ENCODE measurements at regions not wholly inside any gene's neighbourhood (a gene's known extent, or its start where the extent isn't known, plus 50 kb on each side); places are given as distances from the start of the nearest gene placed in this dataset.

DNA sequence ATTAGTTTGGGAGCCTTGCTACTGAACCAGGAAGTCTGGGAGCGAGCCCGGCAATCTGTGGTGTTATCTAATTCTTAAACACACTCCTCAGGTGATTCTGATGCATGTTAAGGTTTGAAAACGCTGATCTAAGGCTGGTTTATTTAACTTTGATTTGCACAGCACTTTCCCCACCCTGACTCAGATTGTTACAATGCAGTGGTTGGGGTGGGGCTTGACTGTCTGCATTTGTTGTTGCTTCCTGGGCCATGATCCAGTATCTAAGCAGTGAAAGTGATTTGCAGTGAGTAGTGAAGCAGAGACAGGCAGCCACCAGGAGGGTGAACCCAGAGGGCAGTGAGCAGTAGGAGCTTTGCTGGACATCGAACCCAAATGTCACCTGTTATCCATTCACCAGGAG lies 81.6 kb upstream of the ARGLU1 start:
- no peak for DNase-seq (ENCODE audit: low read depth in 1 of 2, low spot score in 1 of 2)

DNA sequence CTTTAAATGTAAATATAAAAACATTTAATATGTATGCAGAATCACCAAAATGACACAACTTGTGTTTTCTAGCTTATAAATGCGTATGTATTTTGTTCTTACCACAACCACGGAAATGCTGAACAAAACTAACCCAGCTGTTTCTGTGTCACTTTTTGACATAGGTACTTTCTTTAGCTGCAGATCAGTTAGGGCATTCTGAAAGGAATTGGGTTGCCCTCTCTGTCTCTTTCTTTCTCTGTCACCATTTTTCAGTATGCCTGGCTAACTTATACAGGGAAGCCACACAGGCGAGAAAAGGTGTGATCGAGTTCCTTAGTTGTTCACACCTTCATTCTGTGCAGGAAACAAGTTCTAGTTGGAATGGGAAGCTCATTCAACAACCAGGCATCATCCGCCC lies 72.6 kb upstream of the ARGLU1 start:
- no peak for DNase-seq (ENCODE audit: low read depth in 1 of 2, low spot score in 1 of 2)

DNA sequence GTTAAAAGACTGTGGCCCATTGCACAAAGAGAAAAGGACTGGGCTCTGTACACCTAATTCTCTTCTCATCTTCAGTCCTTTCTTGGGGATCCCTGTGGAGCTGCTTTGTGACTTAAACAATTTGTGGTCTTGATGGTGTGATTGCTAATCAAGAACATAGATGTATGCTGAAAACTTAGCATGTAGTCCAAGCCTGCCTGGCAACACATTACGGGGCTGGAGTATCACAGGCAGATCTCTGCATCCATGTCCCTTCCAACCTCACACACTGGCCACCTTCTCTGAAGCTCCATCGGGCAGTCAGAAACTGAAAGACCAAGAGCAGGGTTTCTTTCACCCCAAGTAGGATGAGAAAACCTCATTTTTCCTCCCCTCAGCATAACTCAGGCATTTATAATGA lies 69.6 kb upstream of the ARGLU1 start:
- DNase-seq (ENCODE audit: low read depth in 1 of 2, low spot score in 1 of 2), result no peak

DNA sequence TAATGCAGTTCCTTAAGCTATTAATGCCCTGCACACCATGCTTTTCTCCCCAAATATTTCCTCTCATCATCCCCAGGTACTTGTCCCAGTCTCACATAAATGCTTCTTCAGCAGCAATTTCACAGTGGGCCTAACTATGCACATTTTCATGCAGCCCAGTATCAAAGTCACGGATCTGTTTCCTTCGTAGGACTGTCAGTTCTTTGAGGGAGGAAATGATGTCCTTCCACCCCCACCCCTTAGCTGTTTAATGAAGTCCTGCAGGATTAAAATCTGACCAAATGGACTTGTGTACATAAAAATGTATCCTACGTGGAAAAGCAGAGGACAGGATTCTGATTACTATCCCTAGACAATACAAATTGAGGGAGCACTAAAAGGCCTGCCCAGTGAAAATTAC lies 68.6 kb upstream of the ARGLU1 start:
- DNase-seq (ENCODE audit: low read depth in 1 of 2, low spot score in 1 of 2), result no peak

DNA sequence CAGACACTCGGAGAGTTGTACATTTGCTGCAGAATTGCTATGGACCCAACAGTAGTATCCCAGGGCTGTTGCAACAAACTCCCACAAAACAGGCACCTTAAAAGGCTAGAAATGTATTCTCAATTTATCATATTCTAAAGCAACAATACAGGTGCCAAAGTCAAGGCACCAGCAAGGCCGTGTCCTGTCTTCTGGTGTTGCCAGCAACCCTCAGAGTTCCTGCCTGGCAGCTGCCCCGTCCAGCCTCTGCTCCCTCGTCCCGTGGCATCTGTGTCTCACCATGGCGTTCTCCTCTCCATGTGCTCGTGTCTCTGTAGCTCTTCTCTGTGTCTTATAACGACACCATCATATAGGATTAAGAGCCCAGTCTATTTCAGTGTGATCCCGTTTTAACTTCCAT lies 67.7 kb upstream of the ARGLU1 start:
- no peak for DNase-seq (ENCODE audit: low read depth in 1 of 2, low spot score in 1 of 2)

DNA sequence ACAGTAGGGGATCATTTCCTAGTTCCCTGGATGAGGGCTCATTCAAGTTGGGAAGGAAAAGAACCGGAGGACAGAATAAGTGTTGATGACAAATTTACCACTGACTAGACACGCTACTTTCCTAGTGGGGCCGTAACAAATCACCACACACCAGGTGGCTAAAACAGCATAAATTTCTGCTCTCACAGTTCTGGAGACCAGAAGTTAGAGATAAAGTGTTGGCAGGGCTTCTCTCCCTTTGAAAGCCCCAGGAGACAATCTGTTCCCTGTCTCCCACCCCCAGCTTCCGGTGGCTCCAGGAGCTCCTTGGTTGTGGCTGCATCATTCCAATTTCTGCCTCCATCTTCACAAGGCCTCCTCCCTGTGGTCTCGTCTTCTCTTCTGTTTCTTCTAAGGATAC lies 65.4 kb upstream of the ARGLU1 start:
- DNase-seq (ENCODE audit: low read depth in 1 of 2, low spot score in 1 of 2), result no peak

DNA sequence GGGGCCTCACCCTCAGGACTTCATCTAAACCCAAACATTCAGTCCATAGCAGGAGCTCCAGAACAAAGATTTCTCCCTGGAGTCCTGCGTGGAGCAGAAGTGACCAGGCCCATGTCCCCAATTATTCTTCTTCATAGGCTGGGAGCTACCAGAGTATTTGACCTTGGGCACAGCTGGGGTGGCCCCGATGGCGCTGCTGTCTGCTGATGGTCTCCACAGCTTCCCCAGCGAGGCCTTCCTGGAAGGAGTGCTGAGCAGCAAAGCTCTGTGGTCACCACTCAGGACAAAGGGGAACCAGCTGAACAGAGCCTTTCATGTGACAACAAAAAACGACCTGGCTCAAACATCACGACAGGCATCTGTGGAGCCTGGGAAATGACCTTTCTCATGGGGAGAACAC lies 62.7 kb upstream of the ARGLU1 start:
- DNase-seq (ENCODE audit: low read depth in 1 of 2, low spot score in 1 of 2), result no peak

DNA sequence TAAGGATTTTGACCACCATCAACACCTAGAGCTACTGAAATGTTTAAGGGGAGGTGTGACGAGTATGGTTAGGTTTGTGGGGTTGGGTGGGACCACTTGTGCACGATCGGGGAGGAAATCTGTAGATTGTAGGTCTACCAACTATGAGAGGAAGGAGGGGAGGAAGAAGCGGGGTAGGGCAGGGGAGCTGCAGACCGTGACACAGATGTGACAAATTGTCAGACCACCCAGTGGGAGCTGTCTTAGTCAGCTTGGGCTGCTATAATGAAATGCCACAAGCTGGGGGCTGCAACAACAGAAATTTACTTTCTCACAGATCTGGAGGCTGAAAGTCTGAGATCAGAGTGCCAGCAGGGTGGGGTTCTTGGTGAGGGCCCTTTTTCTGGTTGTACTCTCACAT lies 62.2 kb upstream of the ARGLU1 start:
- no peak for DNase-seq (ENCODE audit: low read depth in 1 of 2, low spot score in 1 of 2)

DNA sequence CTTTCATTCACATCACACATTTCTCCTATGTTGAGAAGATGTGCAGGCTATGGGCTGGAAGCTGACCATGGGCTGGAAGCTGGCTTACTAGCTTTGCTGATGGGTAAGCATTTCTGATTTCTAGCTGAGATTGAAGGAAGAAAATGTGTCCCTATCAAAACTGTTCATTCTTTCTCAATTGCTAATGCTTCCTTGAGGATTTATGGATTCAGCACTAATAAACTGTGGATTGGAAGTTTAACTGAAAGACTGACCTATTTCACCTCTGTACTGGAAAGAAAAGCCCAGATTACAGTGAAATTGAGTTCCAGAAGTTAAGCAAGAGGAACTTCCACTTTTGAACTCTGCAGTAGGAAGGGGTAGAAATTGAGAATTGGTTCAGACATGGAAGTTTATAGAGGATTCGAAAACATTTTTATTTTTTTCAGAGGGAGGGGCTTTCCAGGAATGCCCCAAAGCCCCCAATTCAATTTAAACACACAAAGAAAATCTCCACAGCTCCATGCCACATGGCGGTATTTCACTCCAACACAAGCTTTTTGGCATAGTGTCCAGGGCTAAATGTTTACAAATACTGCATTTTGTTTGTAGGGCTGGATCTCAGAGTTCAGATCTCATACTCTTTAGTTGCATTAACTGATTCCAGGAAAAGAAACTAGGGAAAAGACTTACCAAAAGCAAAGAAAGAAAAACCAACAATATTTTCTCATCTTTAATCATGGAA lies 61.2 kb upstream of the ARGLU1 start:
- DNase-seq (ENCODE audit: low read depth in 1 of 2, low spot score in 1 of 2), result no peak

DNA sequence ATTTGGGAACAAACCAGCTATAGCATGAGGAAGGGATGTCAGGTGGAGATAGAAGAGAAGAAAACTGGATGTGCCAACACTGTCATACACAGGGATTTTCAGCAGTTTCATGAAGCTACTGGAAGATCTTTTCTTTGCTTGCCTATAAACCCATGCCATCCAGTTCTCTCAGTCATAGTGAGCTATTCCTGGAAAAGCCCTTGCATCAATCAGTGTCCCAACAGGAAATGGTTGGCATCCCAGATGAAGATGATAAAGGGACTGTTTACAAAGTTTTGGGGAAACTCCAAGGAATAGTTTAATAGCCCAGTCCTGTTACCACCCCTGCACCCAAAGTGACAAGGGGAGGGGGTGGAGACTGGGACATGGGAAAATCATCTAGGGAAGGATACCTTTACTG lies 58.5 kb upstream of the ARGLU1 start:
- DNase-seq (ENCODE audit: low read depth in 1 of 2, low spot score in 1 of 2), result no peak

DNA sequence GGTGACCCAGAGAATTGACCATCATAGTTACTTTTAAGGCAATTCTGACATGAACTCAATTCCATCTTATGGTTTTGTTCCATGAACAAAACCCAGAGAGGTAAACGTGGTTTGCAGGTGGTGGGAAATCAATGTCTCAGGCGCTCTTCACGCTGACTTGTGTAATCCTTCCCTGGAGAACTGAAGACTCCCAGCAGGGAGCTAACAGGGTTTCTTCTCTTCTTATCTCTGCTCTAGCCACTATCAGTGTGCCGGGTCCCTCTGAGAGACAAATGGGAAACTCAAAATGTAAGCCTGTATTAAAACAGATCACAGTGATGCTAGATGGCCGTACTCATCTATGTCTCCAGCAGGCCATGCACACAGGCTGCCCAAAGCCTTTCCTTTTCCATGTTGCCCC lies 57.6 kb upstream of the ARGLU1 start:
- DNase-seq (ENCODE audit: low read depth in 1 of 2, low spot score in 1 of 2), result no peak

DNA sequence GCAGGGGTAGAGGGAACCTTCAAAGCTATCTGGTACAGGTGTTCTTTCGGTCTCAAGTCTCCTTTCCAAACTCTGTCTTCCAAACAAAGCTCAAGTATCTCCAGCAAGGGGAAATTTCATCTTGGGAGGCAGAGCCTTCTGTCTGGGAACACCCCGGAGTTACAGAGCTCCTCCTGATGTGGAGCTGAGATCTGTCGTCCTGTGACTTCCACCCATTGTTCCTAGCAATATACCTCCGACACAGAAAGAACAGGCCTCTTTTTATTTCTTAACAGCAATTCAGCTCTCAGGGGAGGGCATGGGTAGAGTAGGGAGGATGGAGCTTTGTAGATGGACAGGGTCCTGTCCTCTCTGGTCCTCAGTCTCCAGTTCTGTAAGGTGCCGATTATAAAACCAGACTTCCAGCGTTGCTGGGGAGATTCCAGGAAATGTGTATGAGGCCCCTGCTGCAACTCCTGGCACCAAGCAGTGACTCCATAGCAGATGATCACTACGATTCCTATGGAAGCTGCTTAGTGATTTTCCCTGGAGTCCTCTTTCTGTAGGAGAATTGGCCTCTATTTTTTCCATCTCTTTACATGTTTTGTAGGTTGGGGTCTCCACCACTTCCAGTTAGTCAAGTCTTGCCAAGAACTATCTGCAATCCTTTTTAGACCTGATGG lies 56.0 kb upstream of the ARGLU1 start:
- no peak for DNase-seq (ENCODE audit: low read depth in 1 of 2, low spot score in 1 of 2)

DNA sequence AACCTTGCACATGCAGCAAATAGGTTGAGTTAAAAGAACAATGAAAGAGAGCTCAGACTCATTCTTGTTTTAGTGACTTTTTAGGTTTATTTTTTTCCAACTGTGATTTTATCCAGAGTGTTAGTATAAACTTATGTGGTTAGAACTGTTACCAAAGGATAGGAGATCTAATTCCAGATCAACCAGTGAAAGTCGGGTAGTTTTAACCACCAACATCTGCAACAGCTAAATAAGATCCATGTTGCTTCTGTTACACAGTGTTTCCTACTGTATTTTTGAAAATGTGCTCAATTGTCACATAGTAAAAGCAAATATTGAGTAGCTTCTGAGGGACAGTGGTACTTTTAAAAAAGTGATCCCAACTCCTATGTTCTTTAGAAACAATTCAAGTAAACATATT lies 53.9 kb upstream of the ARGLU1 start:
- no peak for DNase-seq (ENCODE audit: low read depth in 1 of 2, low spot score in 1 of 2)

DNA sequence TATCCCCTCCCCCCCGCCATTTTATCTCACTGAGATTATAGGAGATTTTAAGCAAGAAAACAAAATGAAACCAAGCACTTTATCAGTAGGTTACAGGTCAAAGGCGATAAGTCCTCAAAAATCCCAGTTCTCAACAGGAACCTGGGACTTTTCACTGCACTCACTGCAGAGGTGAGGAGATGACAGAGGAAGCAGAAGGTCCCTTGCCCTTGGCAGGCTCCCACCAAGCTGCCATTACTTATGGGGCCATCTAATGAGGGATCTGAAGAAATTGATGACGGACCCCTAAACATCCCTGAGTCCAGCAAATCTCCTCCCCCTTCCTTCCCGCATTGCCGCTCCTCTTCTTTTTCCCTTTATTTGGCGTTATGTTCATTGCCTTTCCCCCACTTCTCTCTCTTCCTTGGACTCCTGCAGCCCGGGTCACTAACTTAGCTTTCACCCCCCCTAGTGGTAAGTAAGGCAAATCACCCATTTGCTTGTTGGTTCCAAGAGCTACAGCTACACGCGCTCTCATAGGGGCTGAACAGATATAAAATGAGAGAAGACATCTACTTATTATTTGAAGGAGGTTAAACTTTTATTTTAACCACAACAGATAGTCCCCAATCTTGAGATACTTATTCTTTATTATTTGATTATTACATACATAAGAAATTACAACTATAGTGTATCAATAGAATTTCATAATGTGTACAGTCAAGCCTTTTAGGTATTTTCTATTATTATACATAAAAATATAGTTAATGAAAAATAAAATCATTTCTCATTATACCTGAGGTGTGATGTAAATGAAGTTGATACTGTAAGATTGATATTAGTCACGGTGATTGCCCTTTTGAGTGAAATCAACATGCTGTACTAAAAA lies 52.0 kb upstream of the ARGLU1 start:
- no peak for DNase-seq (ENCODE audit: low read depth in 1 of 2, low spot score in 1 of 2)
